Limb (tissue), 2 donors: ENCODE measurements at regions not wholly inside any gene's neighbourhood (a gene's known extent, or its start where the extent isn't known, plus 50 kb on each side); places are given as distances from the start of the nearest gene placed in this dataset.
"Not testable (repeated sequence)": the region's sequence is repeated elsewhere in the genome, so short reads cannot be mapped to it uniquely, and the experiment has no call there.

Source experiments
- DNase-seq, 2 donors: peaks; one replicate each; pipeline ENCODE4 v3.0.0-alpha.2; 2016; ENCODE audit errors: extremely low spot score in 2 of 2

GRCh38 chr2:167752734-167753133 is 494.7 kb downstream of the STK39 start:
- DNase-seq, result no peak

GRCh38 chr2:167750675-167751074 is 496.7 kb downstream of the STK39 start:
- no peak for DNase-seq

- DNase-seq, result no peak
These were observed 497.7 kb downstream of the STK39 start for GRCh38 chr2:167749660-167750059.

- no peak for DNase-seq
These were observed 498.4 kb downstream of the STK39 start for GRCh38 chr2:167749016-167749415.

DNA sequence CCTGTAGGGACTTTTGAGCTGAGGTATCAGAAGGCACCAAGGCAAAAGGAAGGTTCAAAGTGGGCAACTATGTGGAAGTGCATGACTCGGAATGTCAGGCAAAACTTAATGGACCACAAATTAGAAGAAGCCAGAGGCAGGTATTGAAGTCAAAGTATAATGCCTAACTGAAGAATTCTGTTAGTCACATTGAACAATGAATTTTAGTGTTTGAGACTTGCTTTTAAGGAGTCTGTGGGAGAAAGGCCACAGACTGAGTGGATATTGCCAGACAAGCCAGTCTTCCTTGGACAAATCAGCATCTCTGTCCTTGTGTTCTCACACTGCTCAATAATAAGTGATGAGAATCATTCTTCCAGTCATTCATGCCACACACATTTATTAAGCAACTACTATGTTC is 498.9 kb downstream of the STK39 start:
- no peak for DNase-seq

GRCh38 chr2:167745667-167746066 is 501.7 kb downstream of the STK39 start:
- DNase-seq, result no peak

- not testable (repeated sequence) for DNase-seq
These were observed 507.5 kb downstream of the STK39 start for GRCh38 chr2:167739921-167740320.

DNA sequence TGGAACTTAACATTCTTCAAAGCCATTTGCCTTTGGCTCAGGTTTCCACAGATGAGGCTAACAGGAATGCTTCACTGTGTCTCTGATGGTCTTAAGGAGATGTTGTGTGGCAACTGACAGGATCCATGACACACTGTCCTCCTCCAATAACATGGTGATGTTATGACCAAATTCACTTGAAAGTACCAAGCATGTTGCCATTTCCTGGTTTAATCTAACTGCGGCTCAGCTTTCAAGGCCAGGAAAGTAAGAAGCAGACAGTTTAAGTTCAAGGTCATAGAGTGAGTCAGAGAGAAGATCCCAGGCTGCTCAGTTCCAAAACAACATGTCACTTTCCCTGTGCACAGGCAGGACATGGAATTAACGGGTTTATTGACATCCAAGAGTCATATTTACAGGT is 513.6 kb downstream of the STK39 start:
- DNase-seq, result no peak

GRCh38 chr2:167732326-167732725 is 515.1 kb downstream of the STK39 start:
- DNase-seq, result no peak

DNA sequence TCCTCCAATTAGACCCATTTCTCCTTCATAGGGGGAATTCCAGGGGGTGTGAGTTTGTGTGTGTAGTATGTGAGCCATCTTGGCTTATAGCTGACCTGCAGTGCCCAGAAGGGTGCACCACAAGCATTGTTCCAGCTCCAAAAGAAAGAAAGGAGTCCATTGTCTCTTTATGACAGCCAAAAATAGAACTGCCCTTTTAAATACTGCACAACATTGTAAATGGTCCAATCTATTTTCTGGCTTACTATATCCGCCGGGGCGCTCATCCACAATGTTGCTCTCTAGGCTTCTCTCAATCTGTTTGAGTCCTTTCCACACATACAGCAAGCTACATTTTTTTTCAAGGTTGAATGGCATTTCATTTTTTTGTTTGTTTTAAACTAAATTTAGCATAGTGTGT is 517.5 kb downstream of the STK39 start:
- no peak for DNase-seq

DNA sequence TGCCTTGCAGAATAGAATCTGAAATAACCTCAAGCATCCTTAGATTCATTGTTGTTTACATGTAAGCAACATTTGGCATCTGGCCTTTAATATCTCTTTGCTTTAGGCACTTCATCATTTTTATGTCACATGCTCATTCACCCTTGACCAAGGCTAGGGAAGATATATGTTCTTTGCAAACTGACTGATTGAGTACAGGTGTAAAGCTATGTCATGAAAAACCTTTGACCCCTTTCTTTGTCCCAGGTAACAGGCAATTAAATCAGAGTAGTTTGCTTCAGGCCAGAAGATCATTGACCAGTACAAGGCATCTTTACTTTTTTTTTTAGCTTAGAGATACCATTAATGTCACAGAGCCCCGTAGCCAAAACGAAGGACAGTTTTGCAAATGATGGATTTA is 520.6 kb downstream of the STK39 start:
- no peak for DNase-seq

DNA sequence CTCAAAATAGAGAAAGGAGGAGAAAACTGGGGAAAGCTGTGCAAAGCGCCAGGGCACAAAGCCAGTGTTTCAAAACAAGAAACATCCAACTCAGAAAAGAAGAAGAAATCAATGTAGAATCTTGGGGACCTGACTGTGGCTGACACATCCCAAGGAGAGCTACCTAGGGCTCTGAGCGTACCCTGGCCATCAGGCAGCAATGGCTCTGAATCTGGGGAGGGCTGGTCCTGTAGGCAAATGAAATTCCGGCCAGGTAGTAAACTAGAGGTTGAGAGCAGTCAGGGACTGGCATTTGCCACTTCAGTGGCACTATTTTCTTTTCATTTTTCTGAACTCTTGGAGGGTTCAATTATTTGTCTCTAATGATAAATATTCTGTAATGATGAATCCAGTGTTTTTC is 525.8 kb downstream of the STK39 start:
- DNase-seq, result no peak

- DNase-seq, result no peak
These were observed 528.0 kb downstream of the STK39 start for GRCh38 chr2:167719410-167719809.

- DNase-seq, result no peak
These were observed 528.8 kb downstream of the STK39 start for GRCh38 chr2:167718560-167718959.

DNA sequence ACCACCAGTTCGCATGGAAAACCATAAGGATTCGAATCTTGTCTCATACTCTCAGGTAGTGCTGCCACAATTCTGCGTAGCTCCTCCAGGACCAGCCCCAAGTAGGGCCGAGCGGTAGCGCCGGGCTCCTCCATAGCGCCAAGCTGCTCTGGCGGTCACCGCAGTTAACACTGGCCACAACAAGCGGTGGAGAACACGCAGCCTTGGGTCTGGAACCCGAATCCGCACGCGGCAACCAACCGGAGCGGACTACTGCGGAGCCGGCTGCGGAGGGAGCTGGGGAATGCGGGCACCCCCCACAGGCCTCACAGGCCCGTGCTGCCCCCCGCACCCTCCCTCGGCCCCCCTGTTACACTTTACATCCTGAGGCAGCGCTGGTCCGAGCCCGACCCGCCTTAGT is 531.5 kb downstream of the STK39 start:
- DNase-seq, result no peak

GRCh38 chr2:167715498-167715897 is 531.9 kb downstream of the STK39 start:
- DNase-seq, result not testable (repeated sequence)

- no peak for DNase-seq
These were observed 535.1 kb downstream of the STK39 start for GRCh38 chr2:167712275-167712674.

GRCh38 chr2:167708998-167709397 is 538.4 kb downstream of the STK39 start:
- DNase-seq, result no peak

DNA sequence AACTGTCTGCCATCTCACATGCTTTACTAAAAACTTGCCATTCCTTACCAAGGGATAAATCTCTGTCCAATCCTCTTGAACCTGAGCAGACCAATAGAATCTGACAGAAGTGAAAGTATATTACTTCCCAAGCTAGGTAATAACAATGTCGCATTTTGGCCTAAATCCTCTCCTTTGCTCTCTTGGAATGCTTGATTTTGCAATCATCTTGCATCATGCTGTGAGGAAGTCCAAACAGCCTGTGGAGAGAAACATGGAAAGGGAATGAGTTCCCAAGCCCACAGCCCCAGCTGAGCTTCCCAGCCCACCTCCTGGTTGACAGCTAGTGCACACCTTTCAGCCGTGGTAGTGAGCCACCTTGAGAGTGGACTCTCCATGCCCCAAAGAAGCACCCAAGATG is 540.6 kb downstream of the STK39 start:
- no peak for DNase-seq

DNA sequence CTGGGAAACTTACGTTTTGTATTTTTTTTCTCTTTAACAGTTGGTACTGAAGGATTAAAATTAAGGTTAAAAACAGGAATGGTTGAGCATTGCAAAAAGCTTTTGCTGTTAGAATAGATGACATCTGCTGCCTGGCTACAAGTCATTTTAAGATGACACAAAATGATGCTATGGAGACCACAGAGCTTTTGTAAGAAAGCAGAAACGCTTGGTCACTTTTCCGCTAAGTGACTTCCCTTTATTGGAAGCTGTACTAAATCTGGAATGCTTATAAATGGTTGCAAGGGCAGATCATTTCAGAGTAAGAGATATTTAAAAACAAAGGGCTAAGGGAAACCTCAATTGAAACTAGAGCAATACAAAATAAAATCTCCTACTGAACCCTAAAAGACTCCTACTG is 544.0 kb downstream of the STK39 start:
- no peak for DNase-seq

DNA sequence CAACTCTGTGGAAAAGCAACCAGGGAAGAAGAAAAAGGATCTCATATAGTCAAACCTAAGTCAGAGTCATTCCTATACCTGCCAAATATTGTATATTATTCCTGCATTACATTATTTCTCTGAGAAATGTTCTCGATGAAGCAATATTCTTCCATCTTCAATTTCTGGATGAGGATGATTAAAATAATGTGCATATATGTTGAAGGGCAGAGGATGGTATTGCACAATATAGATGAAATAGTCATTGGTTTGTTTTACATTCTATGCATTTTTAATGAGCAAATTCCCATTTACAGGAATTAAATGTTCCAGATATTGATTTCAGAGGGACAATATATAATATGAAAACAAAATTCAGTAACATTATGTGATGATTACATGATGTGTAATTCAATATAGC is 545.2 kb downstream of the STK39 start:
- DNase-seq, result no peak

GRCh38 chr2:167701651-167702050 is 545.7 kb downstream of the STK39 start:
- DNase-seq, result no peak

DNA sequence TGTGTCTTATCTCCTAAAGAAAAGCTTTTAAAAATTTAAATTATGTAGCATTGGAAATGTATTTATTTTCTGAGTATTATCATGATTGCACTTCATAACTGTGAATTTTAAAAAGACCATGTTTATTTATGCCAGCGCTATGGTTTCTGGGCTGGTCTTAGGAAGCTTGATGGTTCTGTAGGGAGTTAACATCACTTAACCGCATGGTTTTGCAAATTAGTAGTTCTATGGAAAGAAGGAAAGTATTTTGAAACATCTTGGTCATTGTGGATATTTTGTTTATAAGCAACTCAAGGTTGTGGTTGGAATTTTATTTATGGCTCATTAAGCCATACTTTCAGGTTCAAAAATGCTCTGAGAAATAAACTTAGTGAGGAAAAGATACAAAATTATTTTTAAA is 549.4 kb downstream of the STK39 start:
- no peak for DNase-seq

DNA sequence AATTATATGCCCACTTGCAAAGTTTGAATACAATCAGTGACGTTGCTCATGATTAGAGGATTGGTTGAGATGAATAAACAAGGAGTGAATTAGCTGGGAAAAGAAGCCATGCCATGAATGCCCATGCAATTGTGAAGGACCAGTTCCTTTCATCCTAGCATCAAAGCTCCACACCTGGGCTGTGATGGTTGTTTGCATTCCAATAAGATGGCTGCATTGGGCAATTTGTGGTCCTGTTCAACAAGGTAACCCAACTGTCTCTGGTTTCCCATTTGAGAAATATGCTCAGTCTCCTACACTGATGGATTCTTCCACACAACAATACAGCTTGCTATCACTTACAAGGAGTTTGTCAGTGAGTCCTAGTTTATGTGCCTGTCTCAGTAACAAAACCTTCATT is 550.2 kb downstream of the STK39 start:
- DNase-seq, result no peak

- DNase-seq, result no peak
These were observed 554.5 kb downstream of the STK39 start for GRCh38 chr2:167692936-167693335.
